ENCODE measurements at regions not wholly inside any gene's neighbourhood (a gene's known extent, or its start where the extent isn't known, plus 50 kb on each side); places are given as distances from the start of the nearest gene placed in this dataset.

GRCh38 chr14:27916326-27916725, 850.3 kb upstream of the FOXG1 start:
- no peak overlapping the region for H3K27ac ChIP-seq
- no peak overlapping the region for H3K4me3 ChIP-seq
- intact Hi-C loops (cut with DNase I), result no loop called here
- ATAC-seq (no peak), DNase-seq (no peak)
- no peaks in the 10 kb centered on the region for H3K4me1 ChIP-seq
- WGBS, 4 donors, result 68 to 79% (median 74%) methylated on average over 3 of the region's 3 CpGs
- H3K27me3 ChIP-seq, result no peaks in the 10 kb centered on the region
- peaks cover 0 to 10% (median under 1%) of the 10 kb centered on the region in 12 donors for H3K9me3 ChIP-seq
- H3K36me3 ChIP-seq, result no peaks in the 10 kb centered on the region
- no peak for TF ChIP-seq CTCF (IDR thresholded peaks at IDR 0.05)
- no peak for TF ChIP-seq POLR2A (IDR thresholded peaks at IDR 0.05)

- intact Hi-C loops (cut with DNase I), result no loop called here
- H3K27ac ChIP-seq, result no peak overlapping the region
- ATAC-seq (no peak), DNase-seq (no peak)
- WGBS, 4 donors, result 59 to 78% (median 71%) methylated on average over 3 of the region's 3 CpGs
- TF ChIP-seq CTCF (IDR thresholded peaks at IDR 0.05), result no peak
- peaks cover 0 to 20% (median 3%) of the 10 kb centered on the region in 12 donors for H3K9me3 ChIP-seq
- H3K36me3 ChIP-seq, result no peaks in the 10 kb centered on the region
- H3K27me3 ChIP-seq, result no peaks in the 10 kb centered on the region
- H3K4me1 ChIP-seq, result no peaks in the 10 kb centered on the region
- no peak overlapping the region for H3K4me3 ChIP-seq
These were observed 848.7 kb upstream of the FOXG1 start for GRCh38 chr14:27917896-27918295.

- Histone ChIP-seq H3K36me3 (no peaks in the 10 kb centered on the region), H3K4me1 (no peaks in the 10 kb centered on the region), H3K27me3 (no peaks in the 10 kb centered on the region), H3K4me3 (no peak overlapping the region), H3K27ac (no peak overlapping the region), H3K9me3 (peaks cover 0 to 14% (median 0%) of the 10 kb centered on the region in 12 donors)
- ATAC-seq, result no peak
- DNase-seq, result no peak
- TF ChIP-seq POLR2A (IDR thresholded peaks at IDR 0.05) (no peak), CTCF (IDR thresholded peaks at IDR 0.05) (no peak)
- intact Hi-C loops (cut with DNase I), result no loop called here
These were observed 839.1 kb upstream of the FOXG1 start for GRCh38 chr14:27927519-27927918.

DNA sequence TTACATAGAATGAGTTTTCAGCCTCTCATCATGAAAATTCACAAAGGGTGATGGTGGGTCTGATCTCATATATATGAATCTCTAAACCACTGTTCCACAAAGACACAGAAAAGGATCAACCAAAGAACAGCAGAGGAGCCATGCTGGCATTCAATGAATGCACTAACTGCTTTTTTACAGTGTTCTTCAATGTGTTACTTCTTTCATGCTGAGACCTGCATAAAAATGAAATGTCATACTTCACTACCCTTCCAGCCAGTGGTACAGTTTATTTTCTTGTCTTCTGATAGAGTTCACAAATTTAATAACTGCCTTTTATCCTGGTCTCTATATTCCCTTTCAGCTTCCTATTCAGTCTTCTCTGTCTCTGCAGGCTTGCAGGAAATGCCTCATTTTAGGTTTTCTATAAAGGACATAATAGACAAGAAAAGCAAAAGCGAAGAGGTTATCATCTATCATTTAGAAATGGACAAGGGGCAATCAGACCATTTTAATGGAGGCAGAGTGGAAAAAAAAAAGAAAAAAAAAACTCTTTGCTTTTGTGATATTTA, 836.7 kb upstream of the FOXG1 start:
- intact Hi-C loops (cut with DNase I), result no loop called here
- H3K4me1 ChIP-seq, result no peaks in the 10 kb centered on the region
- no peaks in the 10 kb centered on the region for H3K27me3 ChIP-seq
- ATAC-seq (no peak), DNase-seq (no peak)
- no peaks in the 10 kb centered on the region for H3K36me3 ChIP-seq
- H3K27ac ChIP-seq, result no peak overlapping the region
- WGBS, 4 donors, result 57 to 74% (median 61%) methylated on average over 1 of the region's 1 CpG
- no peak for TF ChIP-seq POLR2A (IDR thresholded peaks at IDR 0.05)
- no peak for TF ChIP-seq CTCF (IDR thresholded peaks at IDR 0.05)
- no peaks in the 10 kb centered on the region for H3K9me3 ChIP-seq
- H3K4me3 ChIP-seq, result no peak overlapping the region

Measured in heart left ventricle (tissue), 16 donors.